IMR-90 (cell line): ENCODE measurements at regions not wholly inside any gene's neighbourhood (a gene's known extent, or its start where the extent isn't known, plus 50 kb on each side); places are given as distances from the start of the nearest gene placed in this dataset.

Experiments used
- ATAC-seq: fragments of 200-7000 bp; cut with Tn5 transposase; 2 replicates; pipeline ENCODE4 v1.9.1; 2020; ENCODE audit warnings: low read depth, mild to moderate bottlenecking, moderate library complexity
- BruUV-seq: library from RNA; stranded (reverse); fragments of 400-500 nt; replicated peaks from 2 replicates; lab custom pipeline; 2021; lab: Mats Ljungman, UMichigan
- CTCF ChIA-PET: fragments of 300-600 bp; formaldehyde crosslinking; extraction: SDS; loops from one replicate; lab custom pipeline; 2021; ENCODE audit warnings: antibody characterized with exemption; lab: Yijun Ruan, JAX
- POLR2A ChIA-PET: fragments of 300-600 bp; sonication (Branson Sonifier 250); formaldehyde crosslinking; loops from one replicate; lab custom pipeline; 2022; ENCODE audit warnings: antibody characterized with exemption; ENCODE audit not compliant: unreplicated experiment; lab: Charles Lee
- DNase-seq: peaks from one replicate; pipeline ENCODE4 v3.0.0; 2013
- H2AFZ ChIP-seq: replicated peaks from 2 replicates; pipeline ENCODE3; 2013; ENCODE audit warnings: low read length, mild to moderate bottlenecking; ENCODE audit not compliant: poor library complexity
- H2AK5ac ChIP-seq: 2 replicates; pipeline ENCODE4 v1.6.1; 2013; ENCODE audit warnings: low read depth, low read length, inconsistent platforms
- H2AK9ac ChIP-seq: replicated peaks from 2 replicates; pipeline ENCODE3; 2013; ENCODE audit warnings: mild to moderate bottlenecking, low read depth, low read length, moderate library complexity; ENCODE audit not compliant: poor library complexity
- H2BK120ac ChIP-seq: 2 replicates; pipeline ENCODE4 v1.6.1; 2013; ENCODE audit warnings: low read depth, low read length, inconsistent platforms
- H2BK15ac ChIP-seq: 3 replicates; pipeline ENCODE4 v1.6.1; 2013; ENCODE audit warnings: low read depth, low read length, inconsistent platforms
- H2BK20ac ChIP-seq: 2 replicates; pipeline ENCODE4 v1.6.1; 2013; ENCODE audit warnings: low read depth, mild to moderate bottlenecking, inconsistent platforms, low read length, moderate library complexity
- H2BK5ac ChIP-seq: 2 replicates; pipeline ENCODE4 v1.6.1; 2013; ENCODE audit warnings: mild to moderate bottlenecking, low read depth, low read length, inconsistent platforms; ENCODE audit not compliant: poor library complexity, severe bottlenecking
- H3K14ac ChIP-seq: replicated peaks from 2 replicates; pipeline ENCODE4 v1.6.1; 2013; ENCODE audit warnings: low read depth, low read length, inconsistent platforms
- H3K18ac ChIP-seq: 2 replicates; pipeline ENCODE4 v1.6.1; 2013; ENCODE audit warnings: low read depth, low read length, control low read depth
- H3K23ac ChIP-seq: 2 replicates; pipeline ENCODE4 v1.6.1; 2013; ENCODE audit warnings: low read depth, low read length, inconsistent platforms
- H3K27ac ChIP-seq: 2 replicates; pipeline ENCODE4 v1.5.1; 2013; ENCODE audit warnings: mild to moderate bottlenecking, control low read depth, low read length; ENCODE audit not compliant: insufficient read depth
- H3K27me3 ChIP-seq: 2 replicates; pipeline ENCODE4 v1.6.1; 2013; ENCODE audit warnings: low read length; ENCODE audit not compliant: control insufficient read depth, insufficient read depth
- H3K36me3 ChIP-seq: 2 replicates; pipeline ENCODE4 v1.6.1; 2013; ENCODE audit warnings: low read length, mixed read lengths; ENCODE audit not compliant: control insufficient read depth, insufficient read depth
- H3K4ac ChIP-seq: 2 replicates; pipeline ENCODE4 v1.6.1; 2013; ENCODE audit warnings: low read depth, low read length, inconsistent platforms
- H3K4me1 ChIP-seq: 2 replicates; pipeline ENCODE4 v1.6.1; 2013; ENCODE audit warnings: low read length, mixed read lengths; ENCODE audit not compliant: control insufficient read depth, insufficient read depth
- H3K4me2 ChIP-seq: 2 replicates; pipeline ENCODE4 v1.6.1; 2013; ENCODE audit warnings: low read depth, mild to moderate bottlenecking, control low read depth, low read length, moderate library complexity
- H3K4me3 ChIP-seq: 2 replicates; pipeline ENCODE4 v1.5.1; 2013; ENCODE audit warnings: low read depth, mild to moderate bottlenecking, control low read depth, low read length, moderate library complexity; ENCODE audit not compliant: insufficient read depth
- H3K56ac ChIP-seq: 2 replicates; pipeline ENCODE4 v1.6.1; 2013; ENCODE audit warnings: low read length, inconsistent platforms; ENCODE audit not compliant: insufficient read depth; ENCODE audit errors: extremely low read depth
- H3K79me1 ChIP-seq, 2 experiments: 2 replicates each; pipeline ENCODE4 v1.6.1; 2013; ENCODE audit warnings: low read length in 2 of 2, inconsistent platforms in 1 of 2, low read depth in 1 of 2
- H3K9ac ChIP-seq: 2 replicates; pipeline ENCODE4 v1.6.1; 2013; ENCODE audit warnings: low read depth, low read length, control low read depth
- H3K9me1 ChIP-seq: 2 replicates; pipeline ENCODE4 v1.6.1; 2013; ENCODE audit warnings: low read length, inconsistent platforms; ENCODE audit not compliant: insufficient read depth
- H3K9me3 ChIP-seq: 2 replicates; pipeline ENCODE4 v1.6.1; 2013; ENCODE audit warnings: low read length; ENCODE audit not compliant: control insufficient read depth, insufficient read depth
- H4K20me1 ChIP-seq: 2 replicates; pipeline ENCODE4 v1.6.1; 2013; ENCODE audit warnings: low read length, inconsistent platforms; ENCODE audit not compliant: insufficient read depth
- H4K5ac ChIP-seq: 2 replicates; pipeline ENCODE4 v1.6.1; 2013; ENCODE audit warnings: mild to moderate bottlenecking, low read depth, low read length, control low read depth
- H4K8ac ChIP-seq, 2 experiments: 2 replicates each; pipeline ENCODE4 v1.6.1; 2013; ENCODE audit warnings: low read depth in 2 of 2, low read length in 2 of 2, control low read depth in 1 of 2, inconsistent platforms in 1 of 2
- H4K91ac ChIP-seq: 2 replicates; pipeline ENCODE4 v1.6.1; 2013; ENCODE audit warnings: low read depth, low read length, inconsistent platforms; ENCODE audit not compliant: insufficient read depth
- BHLHE40 ChIP-seq: fragments of 150-350 bp; IDR thresholded peaks from 2 replicates; pipeline ENCODE4 v1.6.1; 2016; ENCODE audit warnings: mild to moderate bottlenecking, low read depth, low read length
- CEBPB ChIP-seq: IDR thresholded peaks from 2 replicates; pipeline ENCODE4 v1.6.1; 2012; ENCODE audit warnings: low read depth, low read length, improper control_type of control experiment
- CHD1 ChIP-seq: IDR thresholded peaks from 2 replicates; pipeline ENCODE4 v1.6.1; 2012; ENCODE audit warnings: low read depth, low read length, improper control_type of control experiment
- CTCF ChIP-seq: conservative IDR thresholded peaks from 2 replicates; pipeline ENCODE4 v1.5.1; 2012; ENCODE audit warnings: mild to moderate bottlenecking, low read depth, low read length, improper control_type of control experiment
- ELK1 ChIP-seq: fragments of 150-350 bp; IDR thresholded peaks from 2 replicates; pipeline ENCODE4 v1.6.1; 2016; ENCODE audit warnings: low read depth, mild to moderate bottlenecking, low read length, moderate library complexity, borderline replicate concordance
- FOS ChIP-seq: fragments of 150-350 bp; IDR thresholded peaks from 2 replicates; pipeline ENCODE4 v1.6.1; 2016; ENCODE audit warnings: low read depth, low read length
- MAFK ChIP-seq: IDR thresholded peaks from 2 replicates; pipeline ENCODE4 v1.6.1; 2012; ENCODE audit warnings: low read depth, low read length, improper control_type of control experiment
- MAZ ChIP-seq: IDR thresholded peaks from 2 replicates; pipeline ENCODE4 v1.6.1; 2012; ENCODE audit warnings: low read depth, mild to moderate bottlenecking, low read length, improper control_type of control experiment, moderate library complexity, borderline replicate concordance
- MXI1 ChIP-seq: IDR thresholded peaks from 2 replicates; pipeline ENCODE4 v1.6.1; 2012; ENCODE audit warnings: low read depth, mild to moderate bottlenecking, low read length, moderate library complexity, borderline replicate concordance
- NFE2L2 ChIP-seq: fragments of 150-350 bp; IDR thresholded peaks from 2 replicates; pipeline ENCODE4 v1.6.1; 2016; ENCODE audit warnings: low read depth, mild to moderate bottlenecking, low read length
- POLR2A ChIP-seq: IDR thresholded peaks from 2 replicates; pipeline ENCODE4 v1.6.1; 2012; ENCODE audit warnings: mild to moderate bottlenecking, low read depth, low read length
- RAD21 ChIP-seq: IDR thresholded peaks from 2 replicates; pipeline ENCODE4 v1.6.1; 2012; ENCODE audit warnings: low read length, improper control_type of control experiment
- RCOR1 ChIP-seq: IDR thresholded peaks from 2 replicates; pipeline ENCODE4 v1.6.1; 2012; ENCODE audit warnings: mild to moderate bottlenecking, low read length, improper control_type of control experiment; ENCODE audit not compliant: insufficient replicate concordance
- RFX5 ChIP-seq: IDR thresholded peaks from 2 replicates; pipeline ENCODE4 v1.8.0; 2012; ENCODE audit warnings: low read depth, mild to moderate bottlenecking, low read length, moderate library complexity
- SMC3 ChIP-seq: fragments of 150-350 bp; IDR thresholded peaks from 2 replicates; pipeline ENCODE4 v1.6.1; 2016; ENCODE audit warnings: low read depth, mild to moderate bottlenecking, antibody characterized with exemption, low read length, moderate library complexity
- USF2 ChIP-seq: fragments of 150-350 bp; IDR thresholded peaks from 2 replicates; pipeline ENCODE4 v1.6.1; 2017; ENCODE audit warnings: mild to moderate bottlenecking, antibody characterized with exemption, low read length, low read depth
- WGBS, 2 experiments: methylation state at CpG; one replicate each; pipeline versions ENCODE4 v1.1.5 to v1.1.7; 2013; ENCODE audit warnings: missing lambda C conversion rate in 2 of 2; ENCODE audit not compliant: insufficient read length in 1 of 2; ENCODE audit errors: extremely low coverage in 2 of 2; 5-methylcytosine and 5-hydroxymethylcytosine counted together
- dilution Hi-C: fragments of 300-500 bp; cut with HindIII; formaldehyde crosslinking; loops from one replicate; pipeline ENCODE4 v1.14.3; 2018; ENCODE audit warnings: low sequenced_read_pairs; ENCODE audit not compliant: unreplicated experiment
- in situ Hi-C: fragments of 300-500 bp; cut with MboI; formaldehyde crosslinking; loops from 3 replicates; pipeline ENCODE4 v1.14.3; 2019; ENCODE audit warnings: low sequenced_read_pairs, inconsistent platforms, mixed read lengths
- intact Hi-C: fragments of 100-400 bp; cut with micrococcal nuclease; formaldehyde crosslinking; loops from 2 replicates; pipeline ENCODE4 v1.10.0; 2022

- no peaks in the 10 kb centered on the region for H3K9me3 ChIP-seq
- no peak overlapping the region for H2AK5ac ChIP-seq
- H3K36me3 ChIP-seq, result no peaks in the 10 kb centered on the region
- H3K4ac ChIP-seq, result no peak overlapping the region
- no peaks in the 10 kb centered on the region for H4K20me1 ChIP-seq
- intact Hi-C loops, result no loop called here
- TF ChIP-seq CHD1 (no peak), MXI1 (no peak), FOS (no peak), CTCF (no peak), MAFK (no peak), CEBPB (no peak), RFX5 (no peak), USF2 (no peak), RAD21 (no peak), MAZ (no peak), BHLHE40 (no peak), NFE2L2 (no peak), SMC3 (no peak), ELK1 (no peak), POLR2A (no peak), RCOR1 (no peak)
- H2BK120ac ChIP-seq, result no peak overlapping the region
- no peak for DNase-seq
- no peak overlapping the region for H4K91ac ChIP-seq
- in situ Hi-C loops, result no loop called here
- no peak overlapping the region for H4K5ac ChIP-seq
- no peak overlapping the region for H4K8ac ChIP-seq
- H3K79me1 ChIP-seq, result no peaks in the 10 kb centered on the region
- no peak overlapping the region for H2AK9ac ChIP-seq
- no peak overlapping the region for H3K18ac ChIP-seq
- BruUV-seq, result no TSS peak
- ChIA-PET POLR2A (no interaction called here), CTCF (no interaction called here)
- no peak overlapping the region for H3K56ac ChIP-seq
- no peaks in the 10 kb centered on the region for H3K4me1 ChIP-seq
- no peak overlapping the region for H3K14ac ChIP-seq
- WGBS, 2 experiments, result no CpG with 5 or more reads among the region's 1 CpG
- H2BK20ac ChIP-seq, result no peak overlapping the region
- H3K23ac ChIP-seq, result no peak overlapping the region
- no peak for ATAC-seq
- no peaks in the 10 kb centered on the region for H3K9me1 ChIP-seq
- no peak overlapping the region for H3K9ac ChIP-seq
- H3K4me2 ChIP-seq, result no peak overlapping the region
- H3K27me3 ChIP-seq, result no peaks in the 10 kb centered on the region
- no peak overlapping the region for H2BK15ac ChIP-seq
- H3K4me3 ChIP-seq, result no peak overlapping the region
- dilution Hi-C loops, result no loop called here
- H2AFZ ChIP-seq, result no peak overlapping the region
- H3K27ac ChIP-seq, result no peak overlapping the region
- no peak overlapping the region for H2BK5ac ChIP-seq
Observed at GRCh38 chr20:57070296-57070695, 196.1 kb downstream of the BMP7 start.
